ENCODE measurements at regions not wholly inside any gene's neighbourhood (a gene's known extent, or its start where the extent isn't known, plus 50 kb on each side); places are given as distances from the start of the nearest gene placed in this dataset.

DNA sequence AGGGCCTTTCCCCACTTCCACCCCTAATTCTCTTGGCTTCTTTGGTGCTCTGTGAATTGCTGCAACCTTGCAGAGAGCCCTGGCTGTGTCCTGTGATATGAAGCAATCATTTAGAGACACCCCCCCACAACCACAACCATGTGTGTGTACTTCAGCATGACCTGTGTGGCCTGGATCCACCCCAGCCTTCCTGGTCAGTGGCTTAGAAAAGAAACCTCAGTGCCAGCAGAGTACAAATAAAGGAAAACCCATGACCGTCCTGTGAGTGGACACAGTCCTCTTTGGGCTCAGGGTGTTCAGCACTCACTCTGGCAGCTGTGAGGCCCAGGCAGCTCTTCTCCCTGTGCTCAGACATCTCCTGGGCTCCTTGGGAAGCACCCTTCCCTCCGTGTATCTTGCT is 206.6 kb upstream of the DIO3 start (continued):
- TF ChIP-seq ZBTB33 (IDR thresholded peaks at IDR 0.05; ENCODE audit: extremely low read depth, insufficient replicate concordance, low read length) (no peak), YY1 (IDR thresholded peaks at IDR 0.05; ENCODE audit: extremely low read depth, insufficient replicate concordance, low read depth, low read length) (no peak), SRF (IDR thresholded peaks at IDR 0.05; ENCODE audit: low read depth) (no peak), SIN3A (IDR thresholded peaks at IDR 0.05; ENCODE audit: low read depth) (no peak)

DNA sequence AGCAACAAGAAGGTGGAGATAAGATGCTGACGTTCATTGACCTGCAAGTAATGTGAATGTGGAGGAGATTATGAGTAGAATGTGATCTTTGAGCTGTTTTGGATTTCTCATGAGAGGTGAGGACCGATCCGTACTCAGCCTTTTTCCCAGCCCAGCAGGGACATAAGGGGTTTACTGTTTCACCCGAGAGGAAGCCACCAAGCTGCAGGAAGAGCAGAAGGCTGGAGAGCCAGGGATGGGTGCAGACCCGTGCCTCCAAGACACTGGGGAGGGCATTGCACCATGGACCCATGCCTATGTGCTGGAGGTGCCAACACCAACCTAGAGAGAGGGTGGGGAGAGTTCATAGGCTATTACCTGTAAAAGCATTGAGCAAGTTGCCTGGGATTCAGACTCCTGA is 206.0 kb upstream of the DIO3 start:
- no peaks in the 10 kb centered on the region for H3K9me3 ChIP-seq (ENCODE audit: control insufficient read depth in 1 of 2, insufficient read depth in 1 of 2, low read depth in 1 of 2, low read length in 2 of 2)
- no peaks in the 10 kb centered on the region for H3K36me3 ChIP-seq (ENCODE audit: control insufficient read depth in 1 of 2, insufficient read depth in 2 of 2, low read length in 2 of 2)
- ATAC-seq (no peak), DNase-seq (ENCODE audit: low read depth, low spot score) (no peak)
- intact Hi-C loops (cut with micrococcal nuclease): no loop called here
- TF ChIP-seq ZNF274 (IDR thresholded peaks at IDR 0.05; ENCODE audit: low read depth, low read length): no peak
- TF ChIP-seq POLR2A (IDR thresholded peaks at IDR 0.05; ENCODE audit: borderline replicate concordance, extremely low read depth, insufficient read depth, insufficient read length): no peak
- TF ChIP-seq MAX (IDR thresholded peaks at IDR 0.05): no peak
- no peak for TF ChIP-seq FOSL1 (IDR thresholded peaks at IDR 0.05; ENCODE audit: low read depth)
- no peak for TF ChIP-seq ZBTB33 (IDR thresholded peaks at IDR 0.05; ENCODE audit: extremely low read depth, insufficient replicate concordance, low read length)
- CTCF ChIA-PET: no interaction called here
- H3K27me3 ChIP-seq (ENCODE audit: insufficient read depth, low read length): no peaks in the 10 kb centered on the region
- no peak overlapping the region for H3K4me2 ChIP-seq (ENCODE audit: low read length)
- H3K4me1 ChIP-seq (ENCODE audit: control insufficient read depth in 1 of 2, insufficient read depth in 2 of 2, low read length in 2 of 2): no peaks in the 10 kb centered on the region; a peak in 1 of 4 replicates
- H3K9me2 ChIP-seq (ENCODE audit: insufficient read depth): no peaks in the 10 kb centered on the region
- H3K79me2 ChIP-seq (ENCODE audit: insufficient read depth, low read length): no peaks in the 10 kb centered on the region
- no peak overlapping the region for H3K4me3 ChIP-seq (replicated peaks in 1 of 2; ENCODE audit: low read depth in 1 of 2, low read length in 2 of 2)
- no peak overlapping the region for H3K27ac ChIP-seq (ENCODE audit: low read depth, low read length)
- no peaks in the 10 kb centered on the region for H4K20me1 ChIP-seq (ENCODE audit: insufficient read depth)
- no TSS peak for BruUV-seq (replicated peaks)
- POLR2A ChIA-PET: no interaction called here
- RAD21 ChIA-PET (ENCODE audit: low non-redundant PET in 1 of 2, low total read pairs in 2 of 2, uncharacterized antibody in 2 of 2, unreplicated experiment in 2 of 2): no interaction called here
- H3K9ac ChIP-seq (ENCODE audit: low read length): no peak overlapping the region
- no peak overlapping the region for H2AFZ ChIP-seq (ENCODE audit: low read depth, low read length, poor library complexity, severe bottlenecking)
